GM19324 (cell line): ENCODE measurements at regions not wholly inside any gene's neighbourhood (a gene's known extent, or its start where the extent isn't known, plus 50 kb on each side); places are given as distances from the start of the nearest gene placed in this dataset.

ENCODE experiments used
- ATAC-seq: cut with Tn5 transposase; IDR thresholded peaks from one replicate; pipeline ENCODE4 v1.9.1; 2021; ENCODE audit warnings: mild to moderate bottlenecking, moderate library complexity; ENCODE audit not compliant: unreplicated experiment, low FRiP score

DNA sequence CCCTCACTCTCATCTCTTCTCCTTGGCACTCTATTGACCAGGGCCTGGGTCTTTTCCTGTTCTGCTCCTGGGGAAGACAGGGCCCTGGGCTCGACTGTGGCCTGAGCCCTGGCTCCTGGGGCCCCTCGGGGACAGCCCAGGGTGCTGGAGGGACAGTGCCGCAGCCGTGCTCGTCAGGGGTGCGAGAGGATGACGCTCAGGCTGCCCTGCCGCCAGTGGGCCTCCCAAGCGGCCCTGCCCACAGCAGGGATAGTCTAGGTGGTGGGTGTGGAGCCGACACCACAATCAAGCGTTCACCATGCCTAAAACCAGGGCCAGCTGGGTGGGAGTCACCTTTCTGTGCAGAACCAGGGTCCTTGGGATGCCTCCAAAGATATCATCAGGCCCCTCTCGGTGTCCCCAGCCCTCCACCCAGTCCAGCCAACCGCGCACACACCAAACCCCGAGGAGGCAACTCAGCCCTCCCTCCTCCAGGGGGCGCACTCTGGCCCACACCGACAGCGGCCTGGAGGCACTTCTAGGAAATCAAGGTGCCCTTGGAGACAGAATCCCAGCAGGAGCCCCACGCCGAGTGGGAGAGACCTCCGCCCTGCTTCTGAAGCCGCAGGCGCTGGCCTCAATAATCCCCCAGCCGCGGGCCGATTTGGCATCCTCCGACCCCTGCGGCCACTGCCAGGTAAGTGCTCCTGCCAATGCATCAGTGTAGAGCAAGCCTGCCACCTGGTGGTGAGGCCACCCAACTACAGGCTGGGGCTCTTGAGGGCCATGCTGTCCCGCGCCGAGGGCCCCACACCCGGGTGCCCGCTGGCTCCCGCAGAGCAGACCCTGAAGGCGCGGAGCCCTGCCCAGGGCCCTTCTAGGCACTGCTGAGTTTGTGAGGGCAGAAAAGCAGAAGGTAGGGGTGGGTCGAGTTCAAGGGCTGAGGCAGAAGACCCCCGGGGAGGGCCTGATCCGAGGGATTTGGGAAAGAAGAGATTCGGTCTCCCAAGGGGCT, 496.4 kb downstream of the BUD13 start:
- ATAC-seq: peak; percentile 50

DNA sequence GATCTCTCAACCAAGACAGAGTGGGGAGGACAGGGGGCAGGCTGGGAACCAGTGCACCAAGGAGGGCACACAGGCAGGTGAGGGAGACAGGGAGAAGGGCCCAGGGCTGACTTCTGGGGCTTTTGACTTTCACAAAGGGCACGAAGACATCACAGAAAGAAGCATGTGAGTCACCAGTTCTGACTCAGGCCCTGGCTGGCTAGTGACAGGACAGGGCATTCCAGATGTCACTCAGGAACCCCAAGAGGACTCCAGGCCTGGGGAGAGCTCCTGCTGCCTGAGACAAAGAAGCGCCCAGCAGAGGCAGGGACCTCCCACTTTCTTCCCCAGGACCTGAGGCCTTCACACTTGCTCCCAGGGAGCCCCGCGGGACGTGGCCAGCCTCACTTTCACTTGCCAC, 497.2 kb downstream of the BUD13 start:
- ATAC-seq: no peak

- no peak for ATAC-seq
Observed at GRCh38 chr11:116274521-116274920, 498.3 kb downstream of the BUD13 start.

DNA sequence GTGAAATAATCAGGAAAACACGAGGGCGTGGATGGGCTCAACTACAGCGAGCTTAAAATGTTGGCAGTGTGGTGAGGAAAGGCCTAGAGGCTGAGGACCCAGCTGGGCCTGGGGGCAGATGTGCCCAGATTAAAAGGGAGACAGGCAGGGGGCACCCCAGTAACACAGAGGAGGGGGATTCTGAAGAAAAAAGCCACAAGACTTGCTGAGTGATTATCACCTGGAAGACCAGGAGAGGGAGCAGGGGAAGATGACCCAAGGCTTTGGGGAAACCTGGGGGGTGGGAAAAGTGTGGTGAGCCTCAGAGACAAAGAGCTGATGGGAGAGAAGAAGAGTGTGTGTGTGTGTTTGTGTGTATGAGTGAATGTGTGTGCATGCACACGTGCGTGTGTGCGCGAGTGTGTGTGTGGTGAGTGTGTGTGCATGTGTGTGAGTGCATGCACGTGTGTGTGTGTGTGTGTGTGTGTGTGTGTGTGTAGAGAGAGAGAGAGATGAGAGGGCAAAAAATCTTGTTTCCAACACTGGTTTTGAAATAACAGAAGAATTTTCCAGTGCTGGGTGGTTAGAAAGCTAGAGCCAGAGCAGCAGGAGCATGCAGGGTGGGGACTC, 500.5 kb downstream of the BUD13 start:
- ATAC-seq: no peak

GRCh38 chr11:116271479-116271878, 501.3 kb downstream of the BUD13 start:
- no peak for ATAC-seq

- no peak for ATAC-seq
Observed at GRCh38 chr11:116267146-116267545, 505.6 kb downstream of the BUD13 start.

DNA sequence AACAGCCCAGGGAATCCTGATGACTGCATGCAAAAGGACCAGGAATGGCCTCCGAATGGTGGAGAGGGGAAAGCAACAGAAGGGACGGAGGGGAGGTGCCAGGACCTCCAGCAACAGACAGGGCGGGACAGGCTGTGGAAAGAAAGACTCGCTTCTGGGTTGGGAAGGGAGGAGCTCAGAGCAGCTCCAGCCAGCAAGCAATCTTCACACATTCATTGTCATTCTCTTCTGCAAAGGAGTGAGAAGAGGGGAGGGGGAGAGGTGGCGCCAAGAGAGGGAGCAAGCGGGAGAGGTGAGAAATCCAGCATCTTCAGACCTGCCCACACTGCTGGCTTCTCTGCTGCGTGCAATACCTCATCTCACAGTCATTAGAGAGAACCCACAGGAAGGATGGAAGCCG, 509.0 kb downstream of the BUD13 start:
- no peak for ATAC-seq

GRCh38 chr11:116263019-116263418, 509.8 kb downstream of the BUD13 start:
- no peak for ATAC-seq

- no peak for ATAC-seq
Observed at GRCh38 chr11:116262370-116262769, 510.4 kb downstream of the BUD13 start.

DNA sequence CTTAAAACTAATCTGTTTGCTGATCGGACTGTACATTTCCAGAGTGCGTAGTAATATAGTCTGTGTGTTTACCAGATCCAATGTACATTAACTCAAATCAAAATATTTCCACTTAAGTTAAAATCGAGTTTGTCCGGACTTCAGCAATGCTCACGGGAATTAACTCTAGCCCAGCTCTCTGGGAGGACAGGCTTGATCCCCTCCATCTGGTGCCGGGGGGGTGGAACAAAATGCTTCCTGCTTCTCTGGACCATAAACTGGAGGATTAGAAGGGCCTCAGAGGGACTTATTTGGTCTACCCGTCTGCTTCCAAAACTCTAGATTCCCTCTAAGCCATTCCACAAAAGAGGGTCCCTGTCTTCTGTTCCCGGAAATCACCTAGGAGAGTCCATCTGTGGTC, 511.2 kb downstream of the BUD13 start:
- ATAC-seq: no peak

- ATAC-seq: no peak
Observed at GRCh38 chr11:116258821-116259220, 514.0 kb downstream of the BUD13 start.

DNA sequence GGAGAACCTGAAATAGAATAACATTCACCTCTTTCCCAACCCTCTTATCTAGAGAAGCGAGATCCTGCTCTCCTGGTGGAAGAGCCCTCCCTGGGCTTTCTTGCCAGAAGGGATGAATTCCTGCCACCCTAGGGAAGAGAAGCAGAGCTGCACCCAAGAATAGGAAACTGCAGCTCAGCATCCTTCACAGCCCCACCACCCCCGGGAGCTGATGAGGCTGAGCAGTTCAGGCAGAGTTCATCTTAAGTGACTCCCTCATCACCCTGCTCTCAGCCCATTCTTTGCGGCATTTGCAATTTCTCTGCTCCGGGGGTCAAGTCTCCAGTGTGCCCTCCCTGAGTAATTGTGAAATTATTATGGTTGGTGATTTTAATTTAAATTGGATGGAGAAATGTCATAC, 514.9 kb downstream of the BUD13 start:
- ATAC-seq: no peak

- ATAC-seq: no peak
Observed at GRCh38 chr11:116257092-116257491, 515.7 kb downstream of the BUD13 start.

DNA sequence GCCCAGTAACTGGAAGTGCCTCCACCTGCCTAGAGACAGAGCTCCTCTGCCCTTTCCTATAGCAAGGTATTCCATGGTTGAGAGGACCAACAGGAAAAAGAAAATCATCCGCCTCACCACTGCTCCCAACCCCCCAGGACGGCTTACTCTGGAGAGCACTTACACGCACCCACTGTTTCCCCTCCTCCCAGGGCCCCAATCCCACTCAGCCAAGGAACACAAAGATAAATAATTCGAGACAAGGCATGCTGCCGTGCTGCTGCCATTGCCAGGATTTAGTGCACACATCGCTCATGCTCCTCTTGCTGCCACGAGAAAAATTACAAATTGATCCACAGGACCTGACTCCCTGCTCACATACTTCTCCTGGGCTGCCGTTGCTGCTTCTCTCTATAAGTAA, 516.6 kb downstream of the BUD13 start:
- no peak for ATAC-seq

- ATAC-seq: no peak
Observed at GRCh38 chr11:116255321-116255953, 517.4 kb downstream of the BUD13 start.

GRCh38 chr11:116250155-116250554, 522.6 kb downstream of the BUD13 start:
- no peak for ATAC-seq

- ATAC-seq: no peak
Observed at GRCh38 chr11:116249561-116249960, 523.2 kb downstream of the BUD13 start.

- no peak for ATAC-seq
Observed at GRCh38 chr11:116244889-116245288, 527.9 kb downstream of the BUD13 start.

DNA sequence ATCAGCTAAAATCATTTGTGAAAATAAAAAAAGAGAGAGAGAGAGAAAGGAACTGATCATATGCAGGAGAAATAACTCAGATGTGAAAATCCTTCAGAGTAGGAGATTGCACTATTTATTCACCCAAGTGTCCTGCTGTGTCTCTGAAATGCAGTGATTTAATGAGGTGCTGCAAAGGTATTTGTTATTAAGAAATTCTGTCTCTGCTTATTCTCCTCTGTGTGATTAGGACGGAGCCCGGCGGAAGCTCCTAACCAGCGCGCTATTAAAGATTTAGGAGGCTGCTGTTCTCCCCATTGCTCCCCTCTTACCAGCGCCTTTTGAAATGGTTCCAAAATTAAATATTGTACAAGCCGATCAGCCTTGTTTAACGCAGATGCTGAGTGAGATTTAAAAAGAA, 528.3 kb downstream of the BUD13 start:
- no peak for ATAC-seq

- no peak for ATAC-seq
Observed at GRCh38 chr11:116243991-116244390, 528.8 kb downstream of the BUD13 start.

GRCh38 chr11:116242006-116242405, 530.8 kb downstream of the BUD13 start:
- ATAC-seq: no peak
